Colonic mucosa (tissue), 4 donors: ENCODE measurements at regions not wholly inside any gene's neighbourhood (a gene's known extent, or its start where the extent isn't known, plus 50 kb on each side); places are given as distances from the start of the nearest gene placed in this dataset.
"Not testable (repeated sequence)": the region's sequence is repeated elsewhere in the genome, so short reads cannot be mapped to it uniquely, and the experiment has no call there.

Experiments
- DNase-seq: peaks from one replicate; pipeline ENCODE4 v3.0.0-alpha.2; 2020
- H3K27ac ChIP-seq: fragments of 200-600 bp; one replicate; pipeline ENCODE4 v1.8.0; 2021
- H3K27me3 ChIP-seq: fragments of 200-600 bp; one replicate; pipeline ENCODE4 v1.8.0; 2021
- H3K36me3 ChIP-seq: fragments of 200-600 bp; one replicate; pipeline ENCODE4 v1.8.0; 2021
- H3K4me1 ChIP-seq: fragments of 200-600 bp; one replicate; pipeline ENCODE4 v1.8.0; 2021; ENCODE audit warnings: mild to moderate bottlenecking
- H3K4me3 ChIP-seq: fragments of 200-600 bp; one replicate; pipeline ENCODE4 v1.8.0; 2021
- H3K9ac ChIP-seq, 2 donors: one replicate each; pipeline ENCODE4 v1.7.0; 2013; ENCODE audit warnings: control low read depth in 2 of 2, low read depth in 2 of 2, low read length in 2 of 2
- H3K9me3 ChIP-seq: fragments of 200-600 bp; one replicate; pipeline ENCODE4 v1.8.0; 2021
- CTCF ChIP-seq: fragments of 200-600 bp; IDR thresholded peaks from one replicate; pipeline ENCODE4 v1.8.0; 2022; ENCODE audit warnings: antibody characterized with exemption, mild to moderate bottlenecking
- intact Hi-C: fragments of 100-400 bp; cut with DNase I; formaldehyde crosslinking; loops from one replicate; pipeline ENCODE4 v1.14.1; 2022
- donor health status: healthy.
- donor health status: DM: no; HTN: no; CAD: no.
- donor health status: DM: no; HTN: no; CAD: no.

GRCh38 chr3:70466096-70466495, 153.7 kb upstream of the MDFIC2 start:
- no peak overlapping the region for H3K4me3 ChIP-seq
- no peaks in the 10 kb centered on the region for H3K4me1 ChIP-seq
- no peak overlapping the region for H3K27ac ChIP-seq
- H3K9me3 ChIP-seq, result no peaks in the 10 kb centered on the region
- no peak overlapping the region for H3K9ac ChIP-seq
- intact Hi-C loops, result no loop called here
- H3K27me3 ChIP-seq, result no peaks in the 10 kb centered on the region
- no peak for TF ChIP-seq CTCF
- no peaks in the 10 kb centered on the region for H3K36me3 ChIP-seq
- no peak for DNase-seq

GRCh38 chr3:70464876-70465275, 152.4 kb upstream of the MDFIC2 start:
- Histone ChIP-seq H3K4me1 (no peaks in the 10 kb centered on the region), H3K4me3 (no peak overlapping the region), H3K36me3 (no peaks in the 10 kb centered on the region), H3K9me3 (no peaks in the 10 kb centered on the region), H3K27ac (no peak overlapping the region), H3K27me3 (no peaks in the 10 kb centered on the region), H3K9ac (no peak overlapping the region)
- DNase-seq, result no peak
- intact Hi-C loops, result no loop called here
- TF ChIP-seq CTCF, result no peak

GRCh38 chr3:70464465-70464864, 152.0 kb upstream of the MDFIC2 start:
- no peak for DNase-seq
- H3K27ac ChIP-seq, result no peak overlapping the region
- no peaks in the 10 kb centered on the region for H3K4me1 ChIP-seq
- no peak overlapping the region for H3K4me3 ChIP-seq
- TF ChIP-seq CTCF, result no peak
- intact Hi-C loops, result no loop called here
- H3K27me3 ChIP-seq, result no peaks in the 10 kb centered on the region
- H3K36me3 ChIP-seq, result no peaks in the 10 kb centered on the region
- no peak overlapping the region for H3K9ac ChIP-seq
- H3K9me3 ChIP-seq, result no peaks in the 10 kb centered on the region

GRCh38 chr3:70450220-70450619, 137.8 kb upstream of the MDFIC2 start:
- DNase-seq, H3K36me3 ChIP-seq, H3K4me1 ChIP-seq, H3K9ac ChIP-seq, H3K4me3 ChIP-seq, H3K9me3 ChIP-seq, H3K27me3 ChIP-seq, intact Hi-C loops, H3K27ac ChIP-seq: not testable (repeated sequence)

GRCh38 chr3:70435422-70435821, 123.0 kb upstream of the MDFIC2 start:
- H3K4me3 ChIP-seq, intact Hi-C loops, H3K4me1 ChIP-seq, H3K9me3 ChIP-seq, H3K9ac ChIP-seq, DNase-seq, H3K27ac ChIP-seq, H3K27me3 ChIP-seq, H3K36me3 ChIP-seq: not testable (repeated sequence)

GRCh38 chr3:70433091-70433490, 120.7 kb upstream of the MDFIC2 start:
- no peaks in the 10 kb centered on the region for H3K9me3 ChIP-seq
- H3K4me3 ChIP-seq, result no peak overlapping the region
- no peak overlapping the region for H3K27ac ChIP-seq
- no peaks in the 10 kb centered on the region for H3K27me3 ChIP-seq
- TF ChIP-seq CTCF, result no peak
- H3K4me1 ChIP-seq, result no peaks in the 10 kb centered on the region
- no peak for DNase-seq
- intact Hi-C loops, result no loop called here
- no peak overlapping the region for H3K9ac ChIP-seq
- H3K36me3 ChIP-seq, result no peaks in the 10 kb centered on the region

GRCh38 chr3:70431911-70432310, 119.5 kb upstream of the MDFIC2 start:
- TF ChIP-seq CTCF, result no peak
- intact Hi-C loops, result no loop called here
- Histone ChIP-seq H3K4me3 (no peak overlapping the region), H3K9ac (no peak overlapping the region), H3K27ac (no peak overlapping the region), H3K4me1 (no peaks in the 10 kb centered on the region), H3K27me3 (no peaks in the 10 kb centered on the region), H3K9me3 (no peaks in the 10 kb centered on the region), H3K36me3 (no peaks in the 10 kb centered on the region)
- no peak for DNase-seq
